Fibroblast of lung (primary cell): ENCODE measurements at regions not wholly inside any gene's neighbourhood (a gene's known extent, or its start where the extent isn't known, plus 50 kb on each side); places are given as distances from the start of the nearest gene placed in this dataset.
A peak's percentile ranks its signal among the peaks of the same experiment; 100 is the strongest.

Experiments used
- DNase-seq, 2 donors: peaks; one replicate each; pipeline versions ENCODE4 v3.0.0 to v3.0.0-alpha.2; 2010; ENCODE audit warnings: low read depth in 2 of 2
- H2AFZ ChIP-seq: 2 replicates; pipeline ENCODE4 v1.5.1; 2012; ENCODE audit warnings: low read length, control low read depth, inconsistent platforms
- H3K27ac ChIP-seq: 2 replicates; pipeline ENCODE4 v1.5.1; 2011; ENCODE audit warnings: low read length, control low read depth; ENCODE audit not compliant: insufficient read depth
- H3K27me3 ChIP-seq: 2 replicates; pipeline ENCODE4 v1.5.1; 2011; ENCODE audit warnings: mild to moderate bottlenecking, low read length; ENCODE audit not compliant: control insufficient read depth, insufficient read depth
- H3K36me3 ChIP-seq: 2 replicates; pipeline ENCODE4 v1.5.1; 2011; ENCODE audit warnings: low read length; ENCODE audit not compliant: control insufficient read depth, insufficient read depth
- H3K4me1 ChIP-seq: 2 replicates; pipeline ENCODE4 v1.5.1; 2011; ENCODE audit warnings: low read length; ENCODE audit not compliant: control insufficient read depth, insufficient read depth; ENCODE audit errors: extremely low read depth
- H3K4me2 ChIP-seq: 2 replicates; pipeline ENCODE4 v1.5.1; 2011; ENCODE audit warnings: low read length, control low read depth; ENCODE audit not compliant: insufficient read depth; ENCODE audit errors: extremely low read depth
- H3K4me3 ChIP-seq, 4 experiments: fragments of 200-600 bp in 1 of 4; sonication (generic) in 1 of 4; replicated peaks in 1 of 4; 2 replicates each; pipeline ENCODE4 v1.5.1; 2011 to 2016; ENCODE audit warnings: low read length in 4 of 4, low read depth in 3 of 4, mild to moderate bottlenecking in 3 of 4, control low read depth in 2 of 4, inconsistent platforms in 1 of 4, mixed read lengths in 1 of 4; ENCODE audit not compliant: insufficient read depth in 1 of 4; ENCODE audit errors: control extremely low read depth in 1 of 4
- H3K79me2 ChIP-seq: 2 replicates; pipeline ENCODE4 v1.5.1; 2012; ENCODE audit warnings: mild to moderate bottlenecking, low read length, inconsistent platforms; ENCODE audit not compliant: control insufficient read depth, insufficient read depth
- H3K9ac ChIP-seq: 2 replicates; pipeline ENCODE4 v1.5.1; 2011; ENCODE audit warnings: mild to moderate bottlenecking, low read length, control low read depth; ENCODE audit not compliant: insufficient read depth
- H3K9me3 ChIP-seq: 2 replicates; pipeline ENCODE4 v1.5.1; 2012; ENCODE audit warnings: low read depth, low read length; ENCODE audit not compliant: control insufficient read depth, insufficient read depth
- H4K20me1 ChIP-seq: 2 replicates; pipeline ENCODE4 v1.5.1; 2011; ENCODE audit warnings: low read length; ENCODE audit not compliant: control insufficient read depth, insufficient read depth; ENCODE audit errors: extremely low read depth
- EZH2 ChIP-seq: IDR thresholded peaks from 2 replicates; pipeline ENCODE4 v1.5.1; 2012; ENCODE audit warnings: low read length, control low read depth, mild to moderate bottlenecking; ENCODE audit errors: missing control alignments
- TF ChIP-seq, protein P1 (sequence below), 2 donors: IDR thresholded peaks in 1 of 2; conservative IDR thresholded peaks in 1 of 2; 1 replicate in 1 of 2; 2 replicates in 1 of 2; pipeline ENCODE4 v1.5.1; 2011 to 2012; ENCODE audit warnings: low read length in 2 of 2, control low read depth in 1 of 2, inconsistent platforms in 1 of 2, low read depth in 1 of 2, mild to moderate bottlenecking in 1 of 2

- peak; percentile 46 to 84 for DNase-seq
- no peaks in the 10 kb centered on the region for H3K79me2 ChIP-seq
- H3K4me3 ChIP-seq, result no peak overlapping the region
- no peak overlapping the region for H3K9ac ChIP-seq
- no peak overlapping the region for H3K27ac ChIP-seq
- no peaks in the 10 kb centered on the region for H3K36me3 ChIP-seq
- H4K20me1 ChIP-seq, result no peaks in the 10 kb centered on the region
- TF ChIP-seq, protein P1, sequence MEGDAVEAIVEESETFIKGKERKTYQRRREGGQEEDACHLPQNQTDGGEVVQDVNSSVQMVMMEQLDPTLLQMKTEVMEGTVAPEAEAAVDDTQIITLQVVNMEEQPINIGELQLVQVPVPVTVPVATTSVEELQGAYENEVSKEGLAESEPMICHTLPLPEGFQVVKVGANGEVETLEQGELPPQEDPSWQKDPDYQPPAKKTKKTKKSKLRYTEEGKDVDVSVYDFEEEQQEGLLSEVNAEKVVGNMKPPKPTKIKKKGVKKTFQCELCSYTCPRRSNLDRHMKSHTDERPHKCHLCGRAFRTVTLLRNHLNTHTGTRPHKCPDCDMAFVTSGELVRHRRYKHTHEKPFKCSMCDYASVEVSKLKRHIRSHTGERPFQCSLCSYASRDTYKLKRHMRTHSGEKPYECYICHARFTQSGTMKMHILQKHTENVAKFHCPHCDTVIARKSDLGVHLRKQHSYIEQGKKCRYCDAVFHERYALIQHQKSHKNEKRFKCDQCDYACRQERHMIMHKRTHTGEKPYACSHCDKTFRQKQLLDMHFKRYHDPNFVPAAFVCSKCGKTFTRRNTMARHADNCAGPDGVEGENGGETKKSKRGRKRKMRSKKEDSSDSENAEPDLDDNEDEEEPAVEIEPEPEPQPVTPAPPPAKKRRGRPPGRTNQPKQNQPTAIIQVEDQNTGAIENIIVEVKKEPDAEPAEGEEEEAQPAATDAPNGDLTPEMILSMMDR (conservative IDR thresholded peaks at IDR 0.05 in 1 of 2, IDR thresholded peaks at IDR 0.05 in 1 of 2; ENCODE audit: low read depth in 1 of 2, low read length in 2 of 2), result no peak
- TF ChIP-seq EZH2, result no peak
- H3K27me3 ChIP-seq, result no peaks in the 10 kb centered on the region
- H3K4me2 ChIP-seq, result no peak overlapping the region
- no peaks in the 10 kb centered on the region for H3K9me3 ChIP-seq
- H2AFZ ChIP-seq, result no peak overlapping the region
- no peaks in the 10 kb centered on the region for H3K4me1 ChIP-seq
Measured at GRCh38 chrX:45400027-45400779, 199.5 kb upstream of the DIPK2B start.

DNA sequence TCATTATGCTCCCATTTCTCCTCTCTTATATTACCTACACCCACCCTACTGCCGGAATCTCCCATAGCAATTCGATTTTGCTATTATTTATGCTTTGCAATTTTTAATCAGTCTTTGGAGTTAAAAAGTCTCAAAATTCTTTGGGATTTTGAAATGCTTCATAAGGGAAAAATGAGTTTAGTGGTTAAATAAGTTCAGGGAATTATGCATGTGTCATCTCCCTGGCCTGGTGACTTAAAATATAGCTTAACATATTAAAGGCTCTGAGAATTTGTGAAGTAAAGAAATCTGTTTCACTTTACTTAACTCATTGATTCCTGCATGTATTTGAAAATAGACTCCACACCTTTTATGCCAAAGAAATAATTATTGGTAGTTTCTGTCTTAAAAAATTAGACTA lies 185.1 kb upstream of the DIPK2B start:
- no peak overlapping the region for H3K27ac ChIP-seq
- no peaks in the 10 kb centered on the region for H3K9me3 ChIP-seq
- H3K4me1 ChIP-seq, result no peaks in the 10 kb centered on the region
- H3K4me2 ChIP-seq, result no peak overlapping the region
- H3K4me3 ChIP-seq, result no peak overlapping the region
- no peak overlapping the region for H3K9ac ChIP-seq
- no peaks in the 10 kb centered on the region for H3K79me2 ChIP-seq
- peak; percentile 14 to 50 for DNase-seq
- no peaks in the 10 kb centered on the region for H3K27me3 ChIP-seq
- TF ChIP-seq EZH2, result no peak
- TF ChIP-seq, protein P1 (conservative IDR thresholded peaks at IDR 0.05 in 1 of 2, IDR thresholded peaks at IDR 0.05 in 1 of 2; ENCODE audit: low read depth in 1 of 2, low read length in 2 of 2), result no peak
- H3K36me3 ChIP-seq, result no peaks in the 10 kb centered on the region
- H4K20me1 ChIP-seq, result no peaks in the 10 kb centered on the region
- H2AFZ ChIP-seq, result no peak overlapping the region

DNA sequence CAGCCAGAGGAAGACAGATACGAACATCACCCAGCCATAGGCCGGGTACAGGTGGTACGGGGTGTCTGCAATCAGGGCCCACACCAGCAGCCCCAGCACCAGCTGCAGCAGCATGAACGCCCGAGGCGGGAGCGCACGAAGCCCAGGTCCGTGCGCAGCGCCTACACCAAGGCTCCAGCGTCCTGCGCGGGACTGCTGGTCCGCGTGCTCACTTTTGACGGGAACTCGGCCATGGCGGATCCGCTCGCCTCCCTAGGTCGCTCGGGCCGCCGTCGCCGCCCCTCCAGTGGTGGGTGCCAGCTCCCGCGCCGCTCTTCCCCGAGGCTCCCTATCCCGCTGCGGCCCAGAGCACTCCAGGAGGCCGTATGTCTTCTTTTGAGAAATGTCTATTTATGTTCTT lies 181.2 kb upstream of the DIPK2B start:
- no peaks in the 10 kb centered on the region for H3K36me3 ChIP-seq
- no peak overlapping the region for H3K4me3 ChIP-seq
- H3K79me2 ChIP-seq, result no peaks in the 10 kb centered on the region
- H3K27me3 ChIP-seq, result no peaks in the 10 kb centered on the region
- TF ChIP-seq, protein P1 (conservative IDR thresholded peaks at IDR 0.05 in 1 of 2, IDR thresholded peaks at IDR 0.05 in 1 of 2; ENCODE audit: low read depth in 1 of 2, low read length in 2 of 2), result no peak
- TF ChIP-seq EZH2, result no peak
- H3K27ac ChIP-seq, result no peak overlapping the region
- H2AFZ ChIP-seq, result no peak overlapping the region
- H3K4me1 ChIP-seq, result no peaks in the 10 kb centered on the region
- DNase-seq, result no peak
- no peak overlapping the region for H3K4me2 ChIP-seq
- no peaks in the 10 kb centered on the region for H4K20me1 ChIP-seq
- no peak overlapping the region for H3K9ac ChIP-seq
- no peaks in the 10 kb centered on the region for H3K9me3 ChIP-seq
